Endothelial cell of umbilical vein (primary cell): ENCODE measurements at regions not wholly inside any gene's neighbourhood (a gene's known extent, or its start where the extent isn't known, plus 50 kb on each side); places are given as distances from the start of the nearest gene placed in this dataset.

ENCODE experiments used
- BruUV-seq: library from RNA; stranded (reverse); fragments of 400-500 nt; replicated peaks from 2 replicates; lab custom pipeline; 2021; lab: Mats Ljungman, UMichigan
- CTCF ChIA-PET: fragments of 300-600, 350-600 bp; sonication (Branson Sonifier 250); formaldehyde crosslinking; loops from one replicate; lab custom pipeline; 2021; ENCODE audit warnings: antibody characterized with exemption, inconsistent platforms; lab: Charles Lee
- POLR2A ChIA-PET: fragments of 300-600, 350-600 bp; sonication (Branson Sonifier 250); formaldehyde crosslinking; loops from one replicate; lab custom pipeline; 2021; ENCODE audit warnings: antibody characterized with exemption, inconsistent platforms; lab: Charles Lee
- DNase-seq: peaks from one replicate; pipeline ENCODE4 v3.0.0-alpha.2; 2011; ENCODE audit warnings: low read depth, low spot score
- FAIRE-seq: peaks from 2 replicates; lab custom pipeline; 2011; peaks lifted over from hg19 to GRCh38; lab: Jason Lieb, UNC
- H2AFZ ChIP-seq: 2 replicates; pipeline ENCODE4 v1.6.0; 2012; ENCODE audit warnings: low read depth, low read length, control low read depth, inconsistent platforms
- H3K27ac ChIP-seq: 2 replicates; pipeline ENCODE4 v1.5.1; 2011; ENCODE audit warnings: low read depth, mild to moderate bottlenecking, control low read depth, low read length, moderate library complexity; ENCODE audit not compliant: insufficient read depth
- H3K27me3 ChIP-seq, 2 experiments: 2 replicates each; pipeline versions ENCODE4 v1.6.0 to v1.6.1; 2011; ENCODE audit warnings: low read length in 2 of 2, mixed read lengths in 1 of 2; ENCODE audit not compliant: control insufficient read depth in 2 of 2, insufficient read depth in 2 of 2
- H3K36me3 ChIP-seq, 2 experiments: 2 replicates in 1 of 2; 3 replicates in 1 of 2; pipeline ENCODE4 v1.5.1; 2011; ENCODE audit warnings: low read length in 2 of 2, mild to moderate bottlenecking in 1 of 2, moderate library complexity in 1 of 2; ENCODE audit not compliant: control insufficient read depth in 2 of 2, insufficient read depth in 2 of 2; ENCODE audit errors: extremely low read depth in 1 of 2
- H3K4me1 ChIP-seq: 3 replicates; pipeline ENCODE4 v1.5.1; 2011; ENCODE audit warnings: mild to moderate bottlenecking, low read length; ENCODE audit not compliant: control insufficient read depth, insufficient read depth; ENCODE audit errors: extremely low read depth
- H3K4me2 ChIP-seq: 2 replicates; pipeline ENCODE4 v1.6.1; 2011; ENCODE audit warnings: low read length, control low read depth, mixed read lengths; ENCODE audit not compliant: insufficient read depth
- H3K4me3 ChIP-seq, 3 experiments: fragments of 200-600 bp in 1 of 3; sonication (generic), shearing (Covaris generic) in 1 of 3; replicated peaks in 1 of 3; 2 replicates each; pipeline ENCODE4 v1.5.1; 2011 to 2016; ENCODE audit warnings: control low read depth in 3 of 3, low read length in 3 of 3, mild to moderate bottlenecking in 2 of 3, inconsistent platforms in 1 of 3, low read depth in 1 of 3, moderate library complexity in 1 of 3; ENCODE audit not compliant: insufficient read depth in 1 of 3
- H3K79me2 ChIP-seq: 2 replicates; pipeline ENCODE4 v1.6.0; 2012; ENCODE audit warnings: low read length, inconsistent platforms; ENCODE audit not compliant: control insufficient read depth, insufficient read depth
- H3K9ac ChIP-seq: replicated peaks from 2 replicates; pipeline ENCODE3; 2011; ENCODE audit warnings: low read length, control low read depth; ENCODE audit not compliant: insufficient read depth; ENCODE audit errors: extremely low read depth
- H3K9me1 ChIP-seq: replicated peaks from 3 replicates; pipeline ENCODE4 v1.6.0; 2011; ENCODE audit warnings: mild to moderate bottlenecking, low read length; ENCODE audit not compliant: control insufficient read depth, insufficient read depth; ENCODE audit errors: extremely low read depth
- H3K9me3 ChIP-seq: replicated peaks from 2 replicates; pipeline ENCODE4 v1.5.1; 2012; ENCODE audit warnings: low read length, inconsistent platforms; ENCODE audit not compliant: control insufficient read depth, insufficient read depth
- H4K20me1 ChIP-seq: replicated peaks from 2 replicates; pipeline ENCODE3; 2011; ENCODE audit warnings: mild to moderate bottlenecking, low read length; ENCODE audit not compliant: control insufficient read depth, insufficient read depth; ENCODE audit errors: extremely low read depth
- CTCF ChIP-seq, 2 donors: IDR thresholded peaks; 1 replicate in 1 of 2; 2 replicates in 1 of 2; pipeline ENCODE4 v1.5.1; 2011; ENCODE audit warnings: low read length in 2 of 2, mild to moderate bottlenecking in 2 of 2, moderate library complexity in 2 of 2, control low read depth in 1 of 2, inconsistent platforms in 1 of 2, low read depth in 1 of 2; ENCODE audit not compliant: insufficient read depth in 1 of 2; ENCODE audit errors: extremely low read depth in 1 of 2
- EZH2 ChIP-seq: IDR thresholded peaks from 2 replicates; pipeline ENCODE4 v1.6.1; 2012; ENCODE audit warnings: borderline replicate concordance, low read depth, mild to moderate bottlenecking, moderate library complexity, low read length, inconsistent platforms; ENCODE audit not compliant: severe bottlenecking
- FOS ChIP-seq: IDR thresholded peaks from 2 replicates; pipeline ENCODE4 v1.6.1; 2011; ENCODE audit warnings: mild to moderate bottlenecking, low read length, moderate library complexity, borderline replicate concordance; ENCODE audit not compliant: insufficient read depth
- GATA2 ChIP-seq: IDR thresholded peaks from 2 replicates; pipeline ENCODE4 v1.7.0; 2011; ENCODE audit warnings: low read depth, mild to moderate bottlenecking, moderate library complexity, mixed read lengths, low read length; ENCODE audit not compliant: insufficient read length, insufficient read depth
- JUN ChIP-seq: IDR thresholded peaks from 2 replicates; pipeline ENCODE4 v1.6.1; 2011; ENCODE audit warnings: borderline replicate concordance, low read depth; ENCODE audit not compliant: insufficient read length, insufficient read depth
- MAX ChIP-seq: IDR thresholded peaks from 2 replicates; pipeline ENCODE4 v1.6.1; 2011; ENCODE audit not compliant: insufficient read depth, insufficient read length
- MYC ChIP-seq: IDR thresholded peaks from one replicate; pipeline ENCODE4 v1.6.1; 2011; ENCODE audit warnings: mild to moderate bottlenecking, low read depth, low read length
- POLR2A ChIP-seq: IDR thresholded peaks from 2 replicates; pipeline ENCODE4 v1.6.1; 2012; ENCODE audit warnings: low read depth, mild to moderate bottlenecking, control low read depth, low read length
- POLR2AphosphoS5 ChIP-seq: IDR thresholded peaks from 2 replicates; pipeline ENCODE4 v1.6.1; 2012; ENCODE audit warnings: low read depth, mild to moderate bottlenecking, control low read depth, low read length, moderate library complexity; ENCODE audit not compliant: insufficient read depth
- dilution Hi-C: fragments of 300-500 bp; cut with MboI; formaldehyde crosslinking; loops from one replicate; pipeline ENCODE4 v1.15.0; 2019; ENCODE audit warnings: low sequenced_read_pairs; ENCODE audit not compliant: extremely low pct_ligation_motif_present
- intact Hi-C: fragments of 100-400 bp; cut with micrococcal nuclease; formaldehyde crosslinking; loops from one replicate; pipeline ENCODE4 v1.10.0; 2022

DNA sequence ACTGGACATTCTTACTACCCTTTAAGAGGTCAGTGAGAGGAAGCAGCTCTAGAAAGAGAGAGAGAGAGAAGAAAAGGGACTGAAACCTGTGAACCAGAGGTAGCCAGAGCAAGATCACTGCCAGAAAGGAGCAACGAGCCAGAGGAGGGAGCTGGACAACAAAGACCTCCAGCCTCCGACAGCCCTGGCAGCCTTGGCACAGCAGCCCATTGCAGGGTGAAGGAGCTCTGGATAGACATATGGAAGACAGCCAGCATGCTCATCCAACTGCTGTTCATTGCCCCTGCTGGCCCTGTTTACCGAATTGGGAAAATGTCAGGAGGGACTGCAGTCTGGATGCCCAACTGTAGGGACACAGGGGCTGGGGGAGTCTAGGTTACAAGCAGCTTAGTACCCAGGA, 228.4 kb upstream of the SLC35G4 start:
- H3K9ac ChIP-seq = no peak overlapping the region
- BruUV-seq = no TSS peak
- CTCF ChIA-PET = no interaction called here
- no peaks in the 10 kb centered on the region for H3K79me2 ChIP-seq
- H3K27me3 ChIP-seq = no peaks in the 10 kb centered on the region
- H2AFZ ChIP-seq = no peak overlapping the region
- H3K9me1 ChIP-seq = no peaks in the 10 kb centered on the region
- POLR2A ChIA-PET = no interaction called here
- DNase-seq = no peak
- dilution Hi-C loops = no loop called here
- H3K4me3 ChIP-seq = no peak overlapping the region
- H3K36me3 ChIP-seq = no peaks in the 10 kb centered on the region
- H3K9me3 ChIP-seq = no peaks in the 10 kb centered on the region
- H3K4me1 ChIP-seq = peaks cover 5% of the 10 kb centered on the region
- intact Hi-C loops = no loop called here
- TF ChIP-seq MYC (no peak), POLR2A (no peak), CTCF (IDR thresholded peaks at IDR 0.05; ENCODE audit: extremely low read depth in 1 of 2, insufficient read depth in 1 of 2, low read depth in 1 of 2, low read length in 2 of 2) (no peak), EZH2 (no peak), JUN (no peak), POLR2AphosphoS5 (no peak), GATA2 (no peak), FOS (no peak), MAX (no peak)
- H3K27ac ChIP-seq = no peak overlapping the region
- no peak overlapping the region for H3K4me2 ChIP-seq
- FAIRE-seq = no peak
- no peaks in the 10 kb centered on the region for H4K20me1 ChIP-seq
